A673 (cell line): ENCODE measurements at regions not wholly inside any gene's neighbourhood (a gene's known extent, or its start where the extent isn't known, plus 50 kb on each side); places are given as distances from the start of the nearest gene placed in this dataset.

Experiments
- BruUV-seq: library from RNA; stranded (reverse); fragments of 400-500 nt; replicated peaks from 2 replicates; lab custom pipeline; 2021; lab: Mats Ljungman, UMichigan
- CTCF ChIA-PET: fragments of 300-600 bp; sonication (Branson Sonifier 250); formaldehyde crosslinking; loops from one replicate; lab custom pipeline; 2022; ENCODE audit warnings: antibody characterized with exemption; lab: Charles Lee
- POLR2A ChIA-PET: fragments of 300-600 bp; sonication (Branson Sonifier 250); formaldehyde crosslinking; loops from one replicate; lab custom pipeline; 2022; ENCODE audit warnings: antibody characterized with exemption; ENCODE audit not compliant: low non-redundant PET; lab: Charles Lee
- DNase-seq: peaks from one replicate; pipeline ENCODE4 v3.0.0-alpha.2; 2015; ENCODE audit warnings: low spot score
- H3K27ac ChIP-seq: fragments of 200-600 bp; sonication (generic); 2 replicates; pipeline ENCODE4 v1.5.1; 2016; ENCODE audit warnings: mixed run types, low read depth, mild to moderate bottlenecking, mixed read lengths, antibody characterized with exemption, low read length; ENCODE audit not compliant: poor library complexity, severe bottlenecking
- H3K27me3 ChIP-seq: fragments of 200-600 bp; sonication (generic); replicated peaks from 2 replicates; pipeline ENCODE4 v1.6.1; 2017; ENCODE audit warnings: mixed run types, low read depth, mild to moderate bottlenecking, mixed read lengths, antibody characterized with exemption, low read length; ENCODE audit not compliant: insufficient read depth, poor library complexity
- H3K36me3 ChIP-seq: fragments of 200-600 bp; sonication (generic); 2 replicates; pipeline ENCODE4 v1.6.1; 2016; ENCODE audit warnings: mixed run types, mild to moderate bottlenecking, mixed read lengths, antibody characterized with exemption, low read length; ENCODE audit not compliant: insufficient read depth, poor library complexity, severe bottlenecking
- H3K4me1 ChIP-seq: fragments of 200-600 bp; sonication (generic); 2 replicates; pipeline ENCODE4 v1.6.1; 2017; ENCODE audit warnings: mixed run types, mild to moderate bottlenecking, mixed read lengths, antibody characterized with exemption, low read length; ENCODE audit not compliant: insufficient read depth, poor library complexity, severe bottlenecking
- H3K4me3 ChIP-seq: fragments of 200-600 bp; sonication (generic); 2 replicates; pipeline ENCODE4 v1.5.1; 2016; ENCODE audit warnings: low read depth, mixed run types, mild to moderate bottlenecking, mixed read lengths, low read length; ENCODE audit not compliant: poor library complexity, severe bottlenecking
- H3K9me3 ChIP-seq: fragments of 200-600 bp; sonication (generic); 2 replicates; pipeline ENCODE4 v1.6.1; 2016; ENCODE audit warnings: mixed run types, low read depth, mild to moderate bottlenecking, mixed read lengths, antibody characterized with exemption, low read length; ENCODE audit not compliant: poor library complexity, severe bottlenecking
- EZH2 ChIP-seq: fragments of 200-600 bp; sonication (generic); IDR thresholded peaks from 2 replicates; pipeline ENCODE4 v1.6.1; 2017; ENCODE audit warnings: borderline replicate concordance, low read depth, mild to moderate bottlenecking, mixed read lengths, antibody characterized with exemption, low read length; ENCODE audit not compliant: poor library complexity, severe bottlenecking
- intact Hi-C: fragments of 100-400 bp; cut with micrococcal nuclease; formaldehyde crosslinking; loops from one replicate; pipeline ENCODE4 v1.10.0; 2022; ENCODE audit not compliant: unreplicated experiment
- TF ChIP-seq, protein P1 (sequence below): fragments of 300-800, 200-600 bp; sonication (generic); conservative IDR thresholded peaks from 2 replicates; pipeline ENCODE4 v1.5.1; 2017; ENCODE audit warnings: low read depth, mild to moderate bottlenecking, antibody characterized with exemption, low read length, moderate library complexity, mixed read lengths

- H3K27me3 ChIP-seq = peaks cover 38% of the 10 kb centered on the region
- intact Hi-C loops = no loop called here
- ChIA-PET POLR2A (no interaction called here), CTCF (no interaction called here)
- no peak for DNase-seq
- no peaks in the 10 kb centered on the region for H3K9me3 ChIP-seq
- no peaks in the 10 kb centered on the region for H3K36me3 ChIP-seq
- H3K4me3 ChIP-seq = no peak overlapping the region
- BruUV-seq = no TSS peak
- TF ChIP-seq, protein P1, sequence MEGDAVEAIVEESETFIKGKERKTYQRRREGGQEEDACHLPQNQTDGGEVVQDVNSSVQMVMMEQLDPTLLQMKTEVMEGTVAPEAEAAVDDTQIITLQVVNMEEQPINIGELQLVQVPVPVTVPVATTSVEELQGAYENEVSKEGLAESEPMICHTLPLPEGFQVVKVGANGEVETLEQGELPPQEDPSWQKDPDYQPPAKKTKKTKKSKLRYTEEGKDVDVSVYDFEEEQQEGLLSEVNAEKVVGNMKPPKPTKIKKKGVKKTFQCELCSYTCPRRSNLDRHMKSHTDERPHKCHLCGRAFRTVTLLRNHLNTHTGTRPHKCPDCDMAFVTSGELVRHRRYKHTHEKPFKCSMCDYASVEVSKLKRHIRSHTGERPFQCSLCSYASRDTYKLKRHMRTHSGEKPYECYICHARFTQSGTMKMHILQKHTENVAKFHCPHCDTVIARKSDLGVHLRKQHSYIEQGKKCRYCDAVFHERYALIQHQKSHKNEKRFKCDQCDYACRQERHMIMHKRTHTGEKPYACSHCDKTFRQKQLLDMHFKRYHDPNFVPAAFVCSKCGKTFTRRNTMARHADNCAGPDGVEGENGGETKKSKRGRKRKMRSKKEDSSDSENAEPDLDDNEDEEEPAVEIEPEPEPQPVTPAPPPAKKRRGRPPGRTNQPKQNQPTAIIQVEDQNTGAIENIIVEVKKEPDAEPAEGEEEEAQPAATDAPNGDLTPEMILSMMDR = no peak
- TF ChIP-seq EZH2 = no peak
- H3K4me1 ChIP-seq = no peaks in the 10 kb centered on the region
- H3K27ac ChIP-seq = no peak overlapping the region
Measured at GRCh38 chr2:236452238-236452637, 117.4 kb upstream of the ACKR3 start.

DNA sequence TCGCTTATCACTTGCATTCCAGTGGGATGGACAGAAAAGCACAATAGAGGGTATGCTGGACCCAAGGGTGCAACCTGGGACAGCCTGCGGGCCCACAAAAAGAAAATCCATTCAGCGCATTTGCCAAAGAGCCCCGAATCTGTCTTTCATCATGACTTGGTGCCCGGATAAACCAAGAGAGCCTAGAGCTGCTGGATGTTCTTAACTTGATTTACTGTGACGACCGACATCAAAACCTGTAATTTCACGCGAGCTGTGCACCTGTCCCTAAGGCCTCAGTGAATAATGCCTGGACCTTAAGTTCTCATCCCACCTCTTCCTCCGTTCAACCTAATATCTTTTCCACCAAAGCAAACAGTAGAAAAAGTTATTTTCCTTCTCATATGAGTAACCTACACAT, 115.5 kb upstream of the ACKR3 start:
- Histone ChIP-seq H3K36me3 (no peaks in the 10 kb centered on the region), H3K27ac (no peak overlapping the region), H3K9me3 (no peaks in the 10 kb centered on the region), H3K4me1 (no peaks in the 10 kb centered on the region), H3K4me3 (no peak overlapping the region), H3K27me3 (peaks cover 42% of the 10 kb centered on the region)
- DNase-seq = no peak
- CTCF ChIA-PET = no interaction called here
- intact Hi-C loops = no loop called here
- TF ChIP-seq EZH2 = no peak
- TF ChIP-seq, protein P1 = no peak
- BruUV-seq = no TSS peak
- POLR2A ChIA-PET = no interaction called here

DNA sequence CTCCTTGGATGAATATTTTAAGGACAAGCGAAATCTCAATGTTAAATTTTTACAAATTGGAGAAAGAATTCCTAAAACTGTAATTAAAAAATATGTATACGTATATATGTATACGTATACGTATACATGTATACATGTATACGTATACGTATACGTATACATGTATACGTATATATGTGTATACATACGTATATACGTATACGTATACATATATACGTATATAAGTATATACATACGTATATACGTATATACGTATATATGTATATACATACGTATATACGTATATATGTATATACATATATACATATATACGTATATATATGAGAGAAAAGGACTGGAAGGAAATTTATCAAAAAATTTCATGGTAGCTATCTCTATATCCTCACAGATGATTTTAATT, 110.2 kb upstream of the ACKR3 start:
- peaks cover 7% of the 10 kb centered on the region for H3K27me3 ChIP-seq
- intact Hi-C loops = no loop called here
- H3K4me3 ChIP-seq = no peak overlapping the region
- CTCF ChIA-PET = no interaction called here
- no peak overlapping the region for H3K27ac ChIP-seq
- no peak for DNase-seq
- TF ChIP-seq, protein P1 = no peak
- no peak for TF ChIP-seq EZH2
- no peaks in the 10 kb centered on the region for H3K4me1 ChIP-seq
- POLR2A ChIA-PET = no interaction called here
- no TSS peak for BruUV-seq
- no peaks in the 10 kb centered on the region for H3K36me3 ChIP-seq
- H3K9me3 ChIP-seq = no peaks in the 10 kb centered on the region
